ENCODE measurements at regions not wholly inside any gene's neighbourhood (a gene's known extent, or its start where the extent isn't known, plus 50 kb on each side); places are given as distances from the start of the nearest gene placed in this dataset.

DNA sequence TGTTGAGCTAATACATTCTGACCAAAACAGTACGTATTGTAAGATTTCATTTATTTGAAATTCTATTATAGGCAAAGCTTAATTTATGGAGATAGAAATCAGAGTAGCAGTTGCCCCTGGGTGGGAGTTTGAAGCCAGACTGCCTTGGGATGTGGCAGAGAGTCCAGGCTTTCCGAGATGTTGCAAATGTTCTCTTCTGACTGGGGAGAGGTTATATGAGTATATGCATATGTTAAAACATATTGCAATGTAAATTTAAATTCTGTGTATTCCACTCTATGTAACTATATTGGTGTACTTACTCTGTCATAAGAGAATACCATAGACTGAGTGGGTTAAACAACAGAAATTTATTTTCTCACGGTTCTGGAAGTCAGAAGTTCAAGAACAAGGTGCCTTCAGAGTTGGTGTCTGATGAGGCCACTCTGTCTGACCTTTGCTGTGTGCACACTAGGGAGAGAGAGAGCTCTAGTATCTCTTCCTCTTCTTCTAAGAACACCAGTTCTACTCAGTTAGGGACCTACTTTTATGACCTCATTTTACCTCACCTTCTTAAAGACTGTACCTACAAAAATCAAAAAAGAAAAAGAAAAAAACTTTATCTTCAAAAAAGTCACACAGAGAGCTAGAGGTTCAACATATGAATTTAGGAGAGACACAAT, 299.3 kb upstream of the HS3ST1 start:
- TF ChIP-seq, protein P1, sequence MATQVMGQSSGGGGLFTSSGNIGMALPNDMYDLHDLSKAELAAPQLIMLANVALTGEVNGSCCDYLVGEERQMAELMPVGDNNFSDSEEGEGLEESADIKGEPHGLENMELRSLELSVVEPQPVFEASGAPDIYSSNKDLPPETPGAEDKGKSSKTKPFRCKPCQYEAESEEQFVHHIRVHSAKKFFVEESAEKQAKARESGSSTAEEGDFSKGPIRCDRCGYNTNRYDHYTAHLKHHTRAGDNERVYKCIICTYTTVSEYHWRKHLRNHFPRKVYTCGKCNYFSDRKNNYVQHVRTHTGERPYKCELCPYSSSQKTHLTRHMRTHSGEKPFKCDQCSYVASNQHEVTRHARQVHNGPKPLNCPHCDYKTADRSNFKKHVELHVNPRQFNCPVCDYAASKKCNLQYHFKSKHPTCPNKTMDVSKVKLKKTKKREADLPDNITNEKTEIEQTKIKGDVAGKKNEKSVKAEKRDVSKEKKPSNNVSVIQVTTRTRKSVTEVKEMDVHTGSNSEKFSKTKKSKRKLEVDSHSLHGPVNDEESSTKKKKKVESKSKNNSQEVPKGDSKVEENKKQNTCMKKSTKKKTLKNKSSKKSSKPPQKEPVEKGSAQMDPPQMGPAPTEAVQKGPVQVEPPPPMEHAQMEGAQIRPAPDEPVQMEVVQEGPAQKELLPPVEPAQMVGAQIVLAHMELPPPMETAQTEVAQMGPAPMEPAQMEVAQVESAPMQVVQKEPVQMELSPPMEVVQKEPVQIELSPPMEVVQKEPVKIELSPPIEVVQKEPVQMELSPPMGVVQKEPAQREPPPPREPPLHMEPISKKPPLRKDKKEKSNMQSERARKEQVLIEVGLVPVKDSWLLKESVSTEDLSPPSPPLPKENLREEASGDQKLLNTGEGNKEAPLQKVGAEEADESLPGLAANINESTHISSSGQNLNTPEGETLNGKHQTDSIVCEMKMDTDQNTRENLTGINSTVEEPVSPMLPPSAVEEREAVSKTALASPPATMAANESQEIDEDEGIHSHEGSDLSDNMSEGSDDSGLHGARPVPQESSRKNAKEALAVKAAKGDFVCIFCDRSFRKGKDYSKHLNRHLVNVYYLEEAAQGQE (IDR thresholded peaks at IDR 0.05; ENCODE audit: insufficient read depth in 1 of 2, low read depth in 2 of 2, low read length in 2 of 2) = no peak
- no peak for TF ChIP-seq FOXP2 (optimal IDR thresholded peaks at IDR 0.05; ENCODE audit: borderline replicate concordance, extremely low read depth, extremely low read length, insufficient read depth)
- TF ChIP-seq POLR2AphosphoS5 (IDR thresholded peaks at IDR 0.05; ENCODE audit: low read depth, low read length) = no peak
- TF ChIP-seq SIN3A (IDR thresholded peaks at IDR 0.05; ENCODE audit: borderline replicate concordance, insufficient read depth, low read length) = no peak
- no peak for TF ChIP-seq TAF1 (IDR thresholded peaks at IDR 0.05; ENCODE audit: borderline replicate concordance, insufficient read depth, low read length)

DNA sequence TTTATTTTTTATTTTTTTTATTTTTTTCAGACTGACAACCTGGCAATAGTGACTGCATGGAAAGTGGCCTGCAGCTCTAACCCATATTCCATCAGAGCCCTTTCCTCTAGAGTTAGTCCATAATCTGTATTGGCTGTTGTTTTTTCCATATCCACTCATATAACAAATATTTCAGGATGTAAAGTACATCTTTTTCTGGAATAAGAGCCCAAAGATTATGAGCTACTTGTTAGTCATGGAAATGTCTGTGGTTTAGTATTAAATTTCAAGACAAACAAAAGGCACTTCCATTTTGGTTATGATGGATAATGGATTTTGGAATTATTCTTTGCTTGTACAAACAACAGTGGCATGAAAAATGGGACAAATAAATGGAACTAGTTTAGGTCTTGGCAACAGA, 296.0 kb upstream of the HS3ST1 start:
- TF ChIP-seq FOXP2 (optimal IDR thresholded peaks at IDR 0.05; ENCODE audit: borderline replicate concordance, extremely low read depth, extremely low read length, insufficient read depth) (no peak), SIN3A (IDR thresholded peaks at IDR 0.05; ENCODE audit: borderline replicate concordance, insufficient read depth, low read length) (no peak), TAF1 (IDR thresholded peaks at IDR 0.05; ENCODE audit: borderline replicate concordance, insufficient read depth, low read length) (no peak), POLR2AphosphoS5 (IDR thresholded peaks at IDR 0.05; ENCODE audit: low read depth, low read length) (no peak)
- TF ChIP-seq, protein P1 (IDR thresholded peaks at IDR 0.05; ENCODE audit: insufficient read depth in 1 of 2, low read depth in 2 of 2, low read length in 2 of 2) = no peak

DNA sequence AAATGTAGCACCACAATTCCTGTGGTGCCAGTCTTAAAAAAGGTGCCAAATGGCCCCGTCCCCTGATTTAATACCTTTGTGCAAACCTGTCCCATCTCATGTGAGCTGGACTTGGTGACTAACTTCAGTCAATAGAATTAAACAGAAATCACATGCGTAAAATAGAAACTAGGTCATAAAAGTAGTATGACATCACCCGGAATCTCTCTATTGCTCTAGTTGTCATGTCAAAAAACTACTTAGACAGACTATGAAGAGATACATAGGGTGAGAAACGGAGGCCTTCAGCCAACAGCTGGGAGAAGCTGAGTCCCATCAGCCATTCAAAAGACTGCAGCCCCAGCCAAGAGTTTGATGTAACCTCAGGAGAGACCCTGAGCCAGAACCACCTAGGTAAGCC, 293.5 kb upstream of the HS3ST1 start:
- TF ChIP-seq TAF1 (IDR thresholded peaks at IDR 0.05; ENCODE audit: borderline replicate concordance, insufficient read depth, low read length) = no peak
- no peak for TF ChIP-seq POLR2AphosphoS5 (IDR thresholded peaks at IDR 0.05; ENCODE audit: low read depth, low read length)
- TF ChIP-seq, protein P1 (IDR thresholded peaks at IDR 0.05; ENCODE audit: insufficient read depth in 1 of 2, low read depth in 2 of 2, low read length in 2 of 2) = no peak
- TF ChIP-seq FOXP2 (optimal IDR thresholded peaks at IDR 0.05; ENCODE audit: borderline replicate concordance, extremely low read depth, extremely low read length, insufficient read depth) = no peak
- TF ChIP-seq SIN3A (IDR thresholded peaks at IDR 0.05; ENCODE audit: borderline replicate concordance, insufficient read depth, low read length) = no peak

DNA sequence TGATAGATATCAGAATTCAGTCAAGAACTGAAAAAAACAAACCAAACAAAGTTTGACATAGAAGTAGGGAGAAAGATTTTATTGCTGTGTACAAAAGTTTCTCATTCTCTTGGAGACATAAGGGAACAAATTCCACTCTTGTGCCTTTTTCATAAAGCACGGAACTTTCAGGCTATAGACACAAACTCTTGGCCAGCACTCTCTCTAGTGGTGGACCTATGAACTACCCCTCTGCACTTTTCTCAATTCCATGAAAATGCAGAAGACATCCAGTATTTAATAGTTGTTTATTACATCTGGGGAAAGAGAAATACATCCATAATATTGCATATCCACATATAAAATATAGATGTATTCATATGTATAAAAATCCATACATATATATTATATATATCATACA, 291.6 kb upstream of the HS3ST1 start:
- TF ChIP-seq TAF1 (IDR thresholded peaks at IDR 0.05; ENCODE audit: borderline replicate concordance, insufficient read depth, low read length) (no peak), SIN3A (IDR thresholded peaks at IDR 0.05; ENCODE audit: borderline replicate concordance, insufficient read depth, low read length) (no peak), POLR2AphosphoS5 (IDR thresholded peaks at IDR 0.05; ENCODE audit: low read depth, low read length) (no peak), FOXP2 (optimal IDR thresholded peaks at IDR 0.05; ENCODE audit: borderline replicate concordance, extremely low read depth, extremely low read length, insufficient read depth) (no peak)
- TF ChIP-seq, protein P1 (IDR thresholded peaks at IDR 0.05; ENCODE audit: insufficient read depth in 1 of 2, low read depth in 2 of 2, low read length in 2 of 2) = no peak
